Neural cell (in vitro differentiated cells): ENCODE measurements at regions not wholly inside any gene's neighbourhood (a gene's known extent, or its start where the extent isn't known, plus 50 kb on each side); places are given as distances from the start of the nearest gene placed in this dataset.

Experiments
- H2AFZ ChIP-seq: fragments of 200-600, 300-800 bp; sonication (generic), shearing (Covaris generic); 2 replicates; pipeline ENCODE4 v1.6.0; 2014; ENCODE audit warnings: low read depth, mild to moderate bottlenecking, antibody characterized with exemption, low read length, moderate library complexity
- H3F3A ChIP-seq: fragments of 200-600 bp; shearing (Covaris generic); 2 replicates; pipeline ENCODE4 v1.6.1; 2016; ENCODE audit warnings: mild to moderate bottlenecking, moderate library complexity, mixed read lengths, antibody characterized with exemption, low read length; ENCODE audit not compliant: insufficient read depth, poor library complexity, severe bottlenecking
- H3K27ac ChIP-seq: fragments of 200-600, 300-800 bp; sonication (generic), shearing (Covaris generic); 2 replicates; pipeline ENCODE4 v1.5.1; 2014; ENCODE audit warnings: mild to moderate bottlenecking, low read length, moderate library complexity
- H3K27me3 ChIP-seq: fragments of 300-800, 200-600 bp; sonication (generic), shearing (Covaris generic); 2 replicates; pipeline ENCODE4 v1.6.0; 2014; ENCODE audit warnings: mild to moderate bottlenecking, low read depth, low read length, moderate library complexity; ENCODE audit not compliant: insufficient read depth
- H3K36me3 ChIP-seq: fragments of 300-800, 200-600 bp; sonication (generic), shearing (Covaris generic); 2 replicates; pipeline ENCODE4 v1.5.1; 2014; ENCODE audit warnings: mild to moderate bottlenecking, antibody characterized with exemption, low read length, moderate library complexity; ENCODE audit not compliant: insufficient read depth
- H3K4me2 ChIP-seq: fragments of 300-800, 200-600 bp; sonication (generic), shearing (Covaris generic); 2 replicates; pipeline ENCODE4 v1.6.0; 2014; ENCODE audit warnings: mild to moderate bottlenecking, low read length
- H3K4me3 ChIP-seq: fragments of 300-800, 200-600 bp; sonication (generic), shearing (Covaris generic); 2 replicates; pipeline ENCODE4 v1.5.1; 2014; ENCODE audit warnings: mild to moderate bottlenecking, low read length, moderate library complexity
- H3K79me2 ChIP-seq: fragments of 200-600 bp; shearing (Covaris generic); replicated peaks from 2 replicates; pipeline ENCODE4 v1.6.0; 2014; ENCODE audit warnings: mild to moderate bottlenecking, low read length, moderate library complexity; ENCODE audit not compliant: insufficient read depth
- H3K9ac ChIP-seq: fragments of 300-800, 200-600 bp; sonication (generic), shearing (Covaris generic); 2 replicates; pipeline ENCODE4 v1.6.1; 2016; ENCODE audit warnings: mild to moderate bottlenecking, low read length, mixed read lengths
- H3K9me2 ChIP-seq: fragments of 200-600 bp; shearing (Covaris generic); 2 replicates; pipeline ENCODE4 v1.6.1; 2016; ENCODE audit warnings: mild to moderate bottlenecking, low read length, mixed read lengths; ENCODE audit not compliant: insufficient read depth
- H3K9me3 ChIP-seq: fragments of 200-600, 300-800 bp; sonication (generic), shearing (Covaris generic); 2 replicates; pipeline ENCODE4 v1.6.1; 2016; ENCODE audit warnings: mild to moderate bottlenecking, mixed run types, low read length, moderate library complexity, mixed read lengths
- H4K20me1 ChIP-seq: fragments of 200-600 bp; shearing (Covaris generic); 2 replicates; pipeline ENCODE4 v1.6.1; 2016; ENCODE audit warnings: mild to moderate bottlenecking, mixed run types; ENCODE audit not compliant: insufficient read depth
- CTCF ChIP-seq: fragments of 450-650 bp; IDR thresholded peaks from 2 replicates; pipeline ENCODE4 v1.5.1; 2014; ENCODE audit warnings: antibody characterized with exemption, mild to moderate bottlenecking, moderate library complexity; ENCODE audit not compliant: poor library complexity, severe bottlenecking
- EP300 ChIP-seq: fragments of 450-650 bp; conservative IDR thresholded peaks from 2 replicates; pipeline ENCODE4 v1.6.1; 2014; ENCODE audit warnings: antibody characterized with exemption, mild to moderate bottlenecking, moderate library complexity; ENCODE audit not compliant: poor library complexity, severe bottlenecking
- EZH2 ChIP-seq: fragments of 200-600, 300-800 bp; shearing (Covaris generic), sonication (generic); IDR thresholded peaks from 2 replicates; pipeline ENCODE4 v1.6.1; 2014; ENCODE audit warnings: antibody characterized with exemption, low read length, borderline replicate concordance, mild to moderate bottlenecking; ENCODE audit not compliant: insufficient read depth, poor library complexity, severe bottlenecking
- MXI1 ChIP-seq: fragments of 450-650 bp; conservative IDR thresholded peaks from 2 replicates; pipeline ENCODE4 v1.6.1; 2014; ENCODE audit warnings: antibody characterized with exemption, mild to moderate bottlenecking; ENCODE audit not compliant: poor library complexity, severe bottlenecking
- POLR2AphosphoS5 ChIP-seq: IDR thresholded peaks from 2 replicates; pipeline ENCODE4 v1.6.1; 2012
- RAD21 ChIP-seq: fragments of 450-650 bp; conservative IDR thresholded peaks from 2 replicates; pipeline ENCODE4 v1.6.1; 2014; ENCODE audit warnings: antibody characterized with exemption, mild to moderate bottlenecking, moderate library complexity
- REST ChIP-seq: IDR thresholded peaks from 2 replicates; pipeline ENCODE4 v1.6.1; 2012; ENCODE audit warnings: borderline replicate concordance
- SMC3 ChIP-seq: fragments of 450-650 bp; conservative IDR thresholded peaks from 2 replicates; pipeline ENCODE4 v1.6.1; 2014; ENCODE audit warnings: antibody characterized with exemption, mild to moderate bottlenecking, moderate library complexity; ENCODE audit not compliant: poor library complexity
- TAF1 ChIP-seq: IDR thresholded peaks from 2 replicates; pipeline ENCODE4 v1.6.1; 2012; ENCODE audit warnings: low read depth

GRCh38 chr14:62087191-62087590 lies 325.0 kb downstream of the SNAPC1 start:
- Histone ChIP-seq H3K27ac (no peak overlapping the region), H3F3A (no peaks in the 10 kb centered on the region), H2AFZ (no peak overlapping the region), H3K9me2 (no peaks in the 10 kb centered on the region), H3K36me3 (no peaks in the 10 kb centered on the region), H3K9me3 (peaks cover 7% of the 10 kb centered on the region), H4K20me1 (no peaks in the 10 kb centered on the region), H3K4me3 (no peak overlapping the region), H3K79me2 (no peaks in the 10 kb centered on the region), H3K27me3 (no peaks in the 10 kb centered on the region), H3K4me2 (no peak overlapping the region), H3K9ac (no peak overlapping the region)
- TF ChIP-seq POLR2AphosphoS5 = no peak
- TF ChIP-seq REST = no peak
- TF ChIP-seq MXI1 = no peak
- no peak for TF ChIP-seq EZH2
- no peak for TF ChIP-seq CTCF

GRCh38 chr14:62093736-62094135 lies 331.5 kb downstream of the SNAPC1 start:
- Histone ChIP-seq H3F3A (no peaks in the 10 kb centered on the region), H3K27ac (no peak overlapping the region), H3K9ac (no peak overlapping the region), H3K9me2 (no peaks in the 10 kb centered on the region), H3K36me3 (no peaks in the 10 kb centered on the region), H2AFZ (no peak overlapping the region), H3K9me3 (no peaks in the 10 kb centered on the region), H3K4me3 (no peak overlapping the region), H3K4me2 (no peak overlapping the region), H3K27me3 (no peaks in the 10 kb centered on the region), H3K79me2 (no peaks in the 10 kb centered on the region), H4K20me1 (no peaks in the 10 kb centered on the region)
- no peak for TF ChIP-seq RAD21
- no peak for TF ChIP-seq MXI1
- TF ChIP-seq EZH2 = no peak
- TF ChIP-seq REST = no peak
- TF ChIP-seq SMC3 = no peak
- no peak for TF ChIP-seq CTCF
- no peak for TF ChIP-seq EP300
- no peak for TF ChIP-seq TAF1
- no peak for TF ChIP-seq POLR2AphosphoS5
